H1 (cell line): ENCODE measurements at regions not wholly inside any gene's neighbourhood (a gene's known extent, or its start where the extent isn't known, plus 50 kb on each side); places are given as distances from the start of the nearest gene placed in this dataset.

Experiments used
- CHD7 ChIP-seq: fragments of 300-600 bp; sonication (generic); IDR thresholded peaks from 2 replicates; pipeline ENCODE4 v1.7.1; 2012; ENCODE audit warnings: low read length, moderate library complexity, mild to moderate bottlenecking, inconsistent platforms; ENCODE audit not compliant: insufficient replicate concordance
- JUN ChIP-seq: IDR thresholded peaks from 2 replicates; pipeline ENCODE4 v1.6.1; 2011; ENCODE audit warnings: low read depth, mild to moderate bottlenecking, improper control_type of control experiment, low read length
- KDM5A ChIP-seq: fragments of 200-600 bp; IDR thresholded peaks from 2 replicates; pipeline ENCODE4 v1.7.1; 2012; ENCODE audit warnings: mild to moderate bottlenecking, low read length, inconsistent platforms, mixed read lengths
- NRF1 ChIP-seq: IDR thresholded peaks from 2 replicates; pipeline ENCODE4 v1.6.1; 2011; ENCODE audit warnings: mild to moderate bottlenecking, low read depth, low read length, improper control_type of control experiment
- POU5F1 ChIP-seq: IDR thresholded peaks from 2 replicates; pipeline ENCODE4 v1.6.1; 2011; ENCODE audit warnings: low read depth, mild to moderate bottlenecking, low read length, moderate library complexity
- TAF7 ChIP-seq: optimal IDR thresholded peaks from 2 replicates; pipeline ENCODE3; 2011; ENCODE audit warnings: low read depth, mild to moderate bottlenecking, inconsistent platforms, low read length, moderate library complexity, borderline replicate concordance

GRCh38 chr12:25755971-25756260, 202.6 kb upstream of the RASSF8 start (continued):
- TF ChIP-seq KDM5A (no peak), TAF7 (no peak), CHD7 (no peak), POU5F1 (no peak), NRF1 (no peak), JUN (no peak)
